Left lung (tissue), 4 donors: ENCODE measurements at regions not wholly inside any gene's neighbourhood (a gene's known extent, or its start where the extent isn't known, plus 50 kb on each side); places are given as distances from the start of the nearest gene placed in this dataset.

Experiments
- ATAC-seq: fragments of 200-7000 bp; cut with Tn5 transposase; one replicate; pipeline ENCODE4 v1.9.1; 2020; ENCODE audit warnings: moderate library complexity
- DNase-seq, 4 donors: peaks; one replicate each; pipeline ENCODE4 v3.0.0-alpha.2; 2013 to 2020
- H3K27ac ChIP-seq, 2 donors: fragments of 200-600 bp; sonication (generic) in 1 of 2; one replicate each; pipeline versions ENCODE4 v1.5.0 to v1.8.0; 2020 to 2021
- H3K27me3 ChIP-seq, 2 donors: fragments of 200-600 bp; sonication (generic) in 1 of 2; one replicate each; pipeline versions ENCODE4 v1.5.0 to v1.8.0; 2020 to 2021
- H3K36me3 ChIP-seq, 2 donors: fragments of 200-600 bp; sonication (generic) in 1 of 2; one replicate each; pipeline versions ENCODE4 v1.5.0 to v1.8.0; 2020 to 2021
- H3K4me1 ChIP-seq, 2 donors: fragments of 200-600 bp; one replicate each; pipeline ENCODE4 v1.8.0; 2021
- H3K4me3 ChIP-seq, 2 donors: fragments of 200-600 bp; sonication (generic) in 1 of 2; one replicate each; pipeline versions ENCODE4 v1.5.0 to v1.8.0; 2020 to 2021; ENCODE audit warnings: mild to moderate bottlenecking in 1 of 2
- H3K9me3 ChIP-seq, 2 donors: fragments of 200-600 bp; sonication (generic) in 1 of 2; one replicate each; pipeline versions ENCODE4 v1.5.0 to v1.8.0; 2020 to 2021
- intact Hi-C, 2 donors: fragments of 100-400 bp; cut with DNase I; formaldehyde crosslinking; loops; one replicate each; pipeline versions ENCODE4 v1.11.2 to v1.14.2; 2022
- TF ChIP-seq, protein P1 (sequence below), 2 donors: fragments of 200-600 bp; sonication (generic) in 1 of 2; IDR thresholded peaks; one replicate each; pipeline versions ENCODE4 v1.5.0 to v1.8.0; 2021; ENCODE audit warnings: antibody characterized with exemption in 2 of 2
- donor health status: DM: no; HTN: yes; CAD: no.
- donor health status: DM: no; HTN: no; CAD: no.

DNA sequence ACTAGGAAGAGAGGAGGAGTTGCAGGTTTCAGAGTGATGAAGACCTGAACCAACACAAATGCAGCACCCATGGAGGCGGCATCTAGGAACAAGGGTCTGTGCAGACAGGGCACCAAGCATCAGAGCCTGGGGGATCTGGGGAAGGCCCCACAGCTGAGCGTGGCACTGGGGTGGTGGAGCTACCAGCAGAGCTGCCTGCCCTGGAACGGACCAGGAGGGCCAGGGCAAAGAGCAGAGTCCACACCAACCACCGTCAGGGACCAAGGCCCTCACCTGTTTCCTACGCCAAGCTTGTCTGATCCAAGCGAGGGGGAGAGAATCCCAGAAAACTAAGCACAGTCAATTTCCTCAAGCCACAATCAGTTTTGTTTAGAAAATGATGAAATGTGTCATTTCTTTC is 79.0 kb upstream of the SYT6 start:
- no peak overlapping the region for H3K4me3 ChIP-seq
- H3K4me1 ChIP-seq = peaks cover 0 to 3% of the 10 kb centered on the region in 2 donors
- TF ChIP-seq, protein P1, sequence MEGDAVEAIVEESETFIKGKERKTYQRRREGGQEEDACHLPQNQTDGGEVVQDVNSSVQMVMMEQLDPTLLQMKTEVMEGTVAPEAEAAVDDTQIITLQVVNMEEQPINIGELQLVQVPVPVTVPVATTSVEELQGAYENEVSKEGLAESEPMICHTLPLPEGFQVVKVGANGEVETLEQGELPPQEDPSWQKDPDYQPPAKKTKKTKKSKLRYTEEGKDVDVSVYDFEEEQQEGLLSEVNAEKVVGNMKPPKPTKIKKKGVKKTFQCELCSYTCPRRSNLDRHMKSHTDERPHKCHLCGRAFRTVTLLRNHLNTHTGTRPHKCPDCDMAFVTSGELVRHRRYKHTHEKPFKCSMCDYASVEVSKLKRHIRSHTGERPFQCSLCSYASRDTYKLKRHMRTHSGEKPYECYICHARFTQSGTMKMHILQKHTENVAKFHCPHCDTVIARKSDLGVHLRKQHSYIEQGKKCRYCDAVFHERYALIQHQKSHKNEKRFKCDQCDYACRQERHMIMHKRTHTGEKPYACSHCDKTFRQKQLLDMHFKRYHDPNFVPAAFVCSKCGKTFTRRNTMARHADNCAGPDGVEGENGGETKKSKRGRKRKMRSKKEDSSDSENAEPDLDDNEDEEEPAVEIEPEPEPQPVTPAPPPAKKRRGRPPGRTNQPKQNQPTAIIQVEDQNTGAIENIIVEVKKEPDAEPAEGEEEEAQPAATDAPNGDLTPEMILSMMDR (IDR thresholded peaks at IDR 0.05) = no peak
- H3K27ac ChIP-seq = no peak overlapping the region
- no peaks in the 10 kb centered on the region for H3K27me3 ChIP-seq
- intact Hi-C loops = no loop called here
- ATAC-seq (no peak), DNase-seq (no peak)
- H3K36me3 ChIP-seq = no peaks in the 10 kb centered on the region
- no peaks in the 10 kb centered on the region for H3K9me3 ChIP-seq

DNA sequence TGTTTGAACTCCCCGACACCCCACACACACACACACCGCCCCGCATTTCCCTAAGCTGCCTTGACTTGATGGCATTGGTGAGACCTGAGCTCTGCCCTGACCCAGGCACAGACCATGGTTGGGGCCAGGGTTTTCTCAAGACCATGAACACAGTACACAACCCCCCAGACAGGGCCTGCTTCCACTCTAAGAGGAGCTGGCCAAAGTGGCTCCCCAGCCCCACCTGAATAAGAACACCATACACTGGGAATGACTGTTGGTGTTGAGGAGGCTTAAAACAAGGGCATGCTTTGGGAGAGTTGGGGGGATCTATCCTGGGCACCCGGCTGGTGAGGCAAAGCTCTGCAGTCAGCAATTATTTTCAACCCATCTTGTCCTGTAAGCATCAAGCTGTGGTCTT is 77.6 kb upstream of the SYT6 start:
- Histone ChIP-seq H3K4me3 (no peak overlapping the region), H3K4me1 (peaks cover 0 to 3% of the 10 kb centered on the region in 2 donors), H3K27me3 (no peaks in the 10 kb centered on the region), H3K36me3 (no peaks in the 10 kb centered on the region), H3K9me3 (no peaks in the 10 kb centered on the region), H3K27ac (no peak overlapping the region)
- TF ChIP-seq, protein P1 (IDR thresholded peaks at IDR 0.05) = no peak
- ATAC-seq (no peak), DNase-seq (no peak)
- intact Hi-C loops = no loop called here

DNA sequence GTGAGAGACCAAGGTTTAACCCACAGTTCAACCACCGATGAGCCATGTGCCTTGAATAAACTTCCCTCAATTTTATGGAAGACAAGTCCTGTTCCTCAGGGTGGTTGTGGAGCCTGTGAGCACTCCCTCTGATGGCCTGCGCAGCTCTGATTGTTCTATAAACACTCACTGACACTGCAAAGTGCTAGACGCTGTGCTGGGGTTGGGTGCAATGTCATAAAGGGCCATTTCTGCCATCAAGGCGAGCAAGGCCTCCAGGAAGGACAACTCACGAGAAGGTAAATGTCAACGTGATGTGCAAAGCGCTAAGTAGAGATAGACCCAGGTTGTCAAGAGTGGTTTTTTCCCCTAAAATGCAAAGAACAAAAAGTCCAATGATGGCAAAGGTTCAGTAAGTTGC is 75.7 kb upstream of the SYT6 start:
- no peaks in the 10 kb centered on the region for H3K9me3 ChIP-seq
- DNase-seq (no peak), ATAC-seq (no peak)
- H3K27me3 ChIP-seq = no peaks in the 10 kb centered on the region
- peaks cover 0 to 1% of the 10 kb centered on the region in 2 donors for H3K4me1 ChIP-seq
- TF ChIP-seq, protein P1 (IDR thresholded peaks at IDR 0.05) = no peak
- intact Hi-C loops = no loop called here
- no peak overlapping the region for H3K27ac ChIP-seq
- H3K36me3 ChIP-seq = no peaks in the 10 kb centered on the region
- no peak overlapping the region for H3K4me3 ChIP-seq

DNA sequence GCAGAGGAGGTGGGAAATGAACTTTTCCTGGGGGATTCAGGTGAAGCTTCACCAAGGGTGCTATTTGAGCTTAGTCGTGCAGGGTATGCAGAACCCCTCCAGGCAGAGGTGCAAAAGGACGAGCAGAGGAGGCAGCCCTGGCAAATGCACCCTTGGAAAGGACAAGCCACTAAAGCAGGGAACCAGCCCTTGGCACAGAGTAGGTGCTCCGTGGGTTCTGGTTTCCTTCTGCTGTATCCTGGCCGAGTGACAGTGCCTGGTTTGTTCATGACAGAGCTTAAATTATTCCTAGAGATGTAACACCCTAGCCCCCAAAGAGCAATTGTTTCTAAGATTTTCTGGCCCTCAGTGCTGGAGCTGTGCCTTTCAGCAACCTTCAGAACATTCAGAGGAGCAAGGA is 73.4 kb upstream of the SYT6 start:
- intact Hi-C loops = no loop called here
- H3K9me3 ChIP-seq = no peaks in the 10 kb centered on the region
- TF ChIP-seq, protein P1 (IDR thresholded peaks at IDR 0.05) = no peak

DNA sequence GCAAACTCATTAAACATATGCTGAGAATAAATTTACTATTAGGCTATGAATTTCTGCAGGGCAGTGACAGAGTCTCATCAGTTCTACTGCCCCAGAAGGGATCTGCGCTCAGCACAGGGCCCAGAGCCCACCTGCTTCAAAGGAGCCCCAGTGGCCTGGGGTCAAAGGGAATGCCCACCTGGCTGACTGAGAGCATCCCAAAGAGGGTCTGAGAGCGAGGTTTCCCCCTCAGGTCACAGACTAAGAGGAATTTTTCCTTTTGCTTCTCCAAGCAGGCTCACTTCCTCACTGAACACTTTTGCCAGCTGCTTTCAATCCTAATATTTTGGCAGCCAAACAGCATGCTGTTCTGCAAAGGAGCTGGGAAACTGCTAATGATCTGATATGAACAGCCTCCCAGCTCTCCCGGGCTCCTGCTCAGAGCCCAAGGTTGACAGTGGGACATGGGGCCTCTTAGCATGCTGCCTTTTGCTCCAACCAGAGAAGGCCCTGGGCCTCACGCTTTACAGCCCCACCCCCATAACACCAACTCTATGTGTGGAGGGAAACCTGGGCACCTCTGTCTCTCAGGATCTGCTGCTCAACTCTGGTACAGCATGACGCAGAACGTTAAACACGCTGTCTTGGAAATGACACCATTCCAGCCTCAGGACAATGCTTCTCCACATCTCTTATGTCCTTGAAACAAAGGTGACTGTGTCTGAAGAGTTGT is 70.7 kb upstream of the SYT6 start:
- Histone ChIP-seq H3K27ac (no peak overlapping the region), H3K4me1 (peaks cover 0 to 5% of the 10 kb centered on the region in 2 donors), H3K36me3 (no peaks in the 10 kb centered on the region), H3K4me3 (no peak overlapping the region), H3K27me3 (no peaks in the 10 kb centered on the region), H3K9me3 (no peaks in the 10 kb centered on the region)
- TF ChIP-seq, protein P1 (IDR thresholded peaks at IDR 0.05) = no peak
- DNase-seq (peak in 2 of 4 donors; percentile 92 to 93), ATAC-seq (peak; percentile 43)
- intact Hi-C loops = no loop called here

More for the DNA sequence above, 73.4 kb upstream of the SYT6 start:
- no peak overlapping the region for H3K27ac ChIP-seq
- H3K36me3 ChIP-seq = no peaks in the 10 kb centered on the region
- H3K4me1 ChIP-seq = peaks cover 0 to 5% of the 10 kb centered on the region in 2 donors
- no peak overlapping the region for H3K4me3 ChIP-seq
- no peak for ATAC-seq
- H3K27me3 ChIP-seq = no peaks in the 10 kb centered on the region
- DNase-seq = no peak
